Upper lobe of left lung (tissue), 6 donors: ENCODE measurements at regions not wholly inside any gene's neighbourhood (a gene's known extent, or its start where the extent isn't known, plus 50 kb on each side); places are given as distances from the start of the nearest gene placed in this dataset.

Experiments used
- ATAC-seq, 2 donors: fragments of 200-7000 bp; cut with Tn5 transposase; one replicate each; pipeline ENCODE4 v1.9.1; 2022; ENCODE audit warnings: mild to moderate bottlenecking in 2 of 2, moderate library complexity in 2 of 2; ENCODE audit not compliant: low FRiP score in 2 of 2
- DNase-seq, 2 donors: peaks; one replicate each; pipeline ENCODE4 v3.0.0-alpha.2; 2019 to 2020
- H3K27ac ChIP-seq, 4 donors: fragments of 200-600 bp; sonication (generic); one replicate each; pipeline ENCODE4 v1.5.1; 2016 to 2019
- H3K27me3 ChIP-seq, 4 donors: fragments of 200-600 bp; sonication (generic); one replicate each; pipeline ENCODE4 v1.5.1; 2017 to 2019
- H3K36me3 ChIP-seq, 4 donors: fragments of 200-600 bp; sonication (generic); one replicate each; pipeline ENCODE4 v1.5.1; 2016 to 2019
- H3K4me1 ChIP-seq, 4 donors: fragments of 200-600 bp; sonication (generic); one replicate each; pipeline ENCODE4 v1.5.1; 2018 to 2019
- H3K4me3 ChIP-seq, 4 donors: fragments of 200-600 bp; sonication (generic); one replicate each; pipeline ENCODE4 v1.5.1; 2017 to 2019; ENCODE audit warnings: mild to moderate bottlenecking in 2 of 4, moderate library complexity in 1 of 4
- H3K9me3 ChIP-seq, 4 donors: fragments of 200-600 bp; sonication (generic); one replicate each; pipeline ENCODE4 v1.5.1; 2018 to 2019
- CTCF ChIP-seq, 6 experiments: fragments of 450-650 bp in 4 of 6; fragments of 200-600 bp in 2 of 6; sonication (generic) in 2 of 6; IDR thresholded peaks; one replicate each; pipeline ENCODE4 v1.5.1; 2016 to 2019; ENCODE audit warnings: antibody characterized with exemption in 6 of 6
- EP300 ChIP-seq, 4 donors: sonication (generic); formaldehyde crosslinking; IDR thresholded peaks; one replicate each; pipeline ENCODE4 v1.5.1; 2017; ENCODE audit warnings: antibody characterized with exemption in 4 of 4, control low read depth in 2 of 4
- POLR2A ChIP-seq, 4 donors: fragments of 450-650 bp; IDR thresholded peaks; one replicate each; pipeline ENCODE4 v1.5.1; 2016 to 2017; ENCODE audit warnings: antibody characterized with exemption in 4 of 4, mild to moderate bottlenecking in 2 of 4
- POLR2AphosphoS5 ChIP-seq, 2 donors: sonication (generic); formaldehyde crosslinking; IDR thresholded peaks; one replicate each; pipeline ENCODE4 v1.5.1; 2017; ENCODE audit warnings: antibody characterized with exemption in 2 of 2
- WGBS, 2 donors: methylation state at CpG; one replicate each; pipeline ENCODE4 v1.1.5; 2017 to 2018; 5-methylcytosine and 5-hydroxymethylcytosine counted together
- donor health status: DM: no; HTN: no; CAD: no; lungs with moderate emphysema.
- donor health status: DM: no; HTN: yes; CAD: no; lungs with severe emphysema.

- no peak for DNase-seq
- Histone ChIP-seq H3K36me3 (no peaks in the 10 kb centered on the region), H3K9me3 (no peaks in the 10 kb centered on the region), H3K4me1 (no peaks in the 10 kb centered on the region), H3K4me3 (no peak overlapping the region), H3K27ac (no peak overlapping the region), H3K27me3 (no peaks in the 10 kb centered on the region)
- 79 to 86% methylated on average over 2 of the region's 2 CpGs for WGBS, 2 donors
- no peak for ATAC-seq
- TF ChIP-seq POLR2A (IDR thresholded peaks at IDR 0.05), result no peak
- no peak for TF ChIP-seq POLR2AphosphoS5 (IDR thresholded peaks at IDR 0.05)
- no peak for TF ChIP-seq EP300 (IDR thresholded peaks at IDR 0.05)
Observed at GRCh38 chr12:85725991-85726390, 110.2 kb downstream of the RASSF9 start.

DNA sequence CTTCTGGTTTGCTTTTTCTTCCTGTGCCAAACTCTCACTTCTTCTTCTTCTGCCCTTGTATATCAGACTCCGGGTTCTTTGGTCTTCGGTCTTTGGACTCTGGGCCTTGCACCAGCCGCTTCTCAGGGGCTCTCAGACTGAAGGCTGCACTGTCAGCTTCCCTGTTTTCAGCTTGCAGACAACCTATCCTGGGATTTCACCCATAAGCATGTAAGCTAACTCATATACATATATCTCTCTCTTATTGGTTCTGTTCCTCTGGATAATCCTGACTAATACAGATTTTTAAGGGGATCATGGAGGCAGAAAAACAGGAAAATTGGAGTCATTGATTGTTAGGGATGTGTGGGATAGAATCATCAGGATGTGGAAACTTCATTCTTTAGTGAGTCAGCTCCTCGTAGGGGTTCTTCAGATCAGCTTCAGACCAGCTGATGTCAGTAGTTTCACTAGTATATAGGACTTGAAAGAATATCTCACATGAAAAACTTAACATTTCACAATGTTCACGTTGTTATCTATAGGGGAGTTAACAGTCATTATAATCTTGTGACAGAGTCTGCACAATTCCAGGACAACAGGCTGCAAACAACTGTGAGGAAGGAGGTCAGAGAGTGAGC is 102.9 kb downstream of the RASSF9 start:
- H3K27me3 ChIP-seq, result no peaks in the 10 kb centered on the region
- H3K4me1 ChIP-seq, result no peaks in the 10 kb centered on the region
- ATAC-seq (no peak), DNase-seq (no peak)
- TF ChIP-seq EP300 (IDR thresholded peaks at IDR 0.05), result no peak
- TF ChIP-seq POLR2AphosphoS5 (IDR thresholded peaks at IDR 0.05), result no peak
- no peak for TF ChIP-seq POLR2A (IDR thresholded peaks at IDR 0.05)
- TF ChIP-seq CTCF (IDR thresholded peaks at IDR 0.05), result no peak
- H3K4me3 ChIP-seq, result no peak overlapping the region
- no peaks in the 10 kb centered on the region for H3K9me3 ChIP-seq
- 72 to 74% methylated on average over 5 of the region's 5 CpGs for WGBS, 2 donors
- H3K27ac ChIP-seq, result no peak overlapping the region
- H3K36me3 ChIP-seq, result no peaks in the 10 kb centered on the region

DNA sequence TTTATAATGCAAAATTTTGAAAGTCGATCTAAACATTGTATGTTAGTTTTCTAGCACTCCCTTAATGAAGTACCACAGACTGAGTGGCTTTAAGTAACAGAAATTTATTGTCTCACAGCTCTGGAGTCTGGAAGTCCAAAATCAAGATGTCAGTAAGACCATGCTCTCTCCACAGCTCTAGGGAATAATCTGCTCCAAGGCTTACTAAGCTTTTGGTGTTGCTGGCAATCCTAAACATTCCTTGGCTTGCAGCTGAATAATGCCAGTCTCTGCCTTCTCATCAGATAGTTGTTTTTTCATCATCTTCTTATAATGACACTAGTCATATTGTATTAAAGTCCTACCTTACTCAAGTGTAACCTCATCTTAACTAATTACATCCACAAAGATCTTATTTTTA is 102.2 kb downstream of the RASSF9 start:
- Histone ChIP-seq H3K4me3 (no peak overlapping the region), H3K36me3 (no peaks in the 10 kb centered on the region), H3K27ac (no peak overlapping the region), H3K9me3 (no peaks in the 10 kb centered on the region), H3K4me1 (no peaks in the 10 kb centered on the region), H3K27me3 (no peaks in the 10 kb centered on the region)
- no peak for TF ChIP-seq EP300 (IDR thresholded peaks at IDR 0.05)
- TF ChIP-seq POLR2A (IDR thresholded peaks at IDR 0.05), result no peak
- DNase-seq, result no peak
- WGBS, 2 donors, result 68 to 73% methylated on average over 1 of the region's 1 CpG
- no peak for ATAC-seq

DNA sequence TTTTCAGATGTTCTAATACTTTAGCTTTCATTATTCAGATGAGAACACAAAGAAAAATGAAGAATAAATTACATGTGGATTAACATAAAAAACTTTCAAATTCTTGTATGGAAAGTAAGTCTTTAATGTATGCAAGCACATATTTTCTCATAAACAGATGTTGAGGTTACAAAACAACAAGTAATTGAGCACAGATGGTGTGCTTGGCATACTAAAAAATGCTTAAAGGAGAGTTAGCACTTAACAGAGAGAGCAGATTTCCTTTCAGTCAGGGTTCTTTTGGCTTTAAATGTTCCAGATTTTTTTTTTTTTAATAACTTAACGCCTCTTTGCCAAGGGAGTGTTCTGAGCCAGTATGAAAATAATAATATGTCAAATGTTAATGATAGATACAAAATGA is 96.0 kb downstream of the RASSF9 start:
- Histone ChIP-seq H3K27me3 (no peaks in the 10 kb centered on the region), H3K36me3 (no peaks in the 10 kb centered on the region), H3K9me3 (no peaks in the 10 kb centered on the region), H3K4me3 (no peak overlapping the region), H3K4me1 (no peaks in the 10 kb centered on the region), H3K27ac (no peak overlapping the region)
- WGBS, 2 donors, result 55 to 70% methylated on average over 1 of the region's 1 CpG
- TF ChIP-seq CTCF (IDR thresholded peaks at IDR 0.05), result no peak
- no peak for TF ChIP-seq EP300 (IDR thresholded peaks at IDR 0.05)
- no peak for TF ChIP-seq POLR2A (IDR thresholded peaks at IDR 0.05)
- no peak for TF ChIP-seq POLR2AphosphoS5 (IDR thresholded peaks at IDR 0.05)
- no peak for DNase-seq
- ATAC-seq, result no peak

- Histone ChIP-seq H3K27ac (no peak overlapping the region), H3K4me1 (no peaks in the 10 kb centered on the region), H3K9me3 (no peaks in the 10 kb centered on the region), H3K36me3 (no peaks in the 10 kb centered on the region), H3K27me3 (no peaks in the 10 kb centered on the region), H3K4me3 (no peak overlapping the region)
- TF ChIP-seq POLR2A (IDR thresholded peaks at IDR 0.05) (no peak), CTCF (IDR thresholded peaks at IDR 0.05) (no peak), EP300 (IDR thresholded peaks at IDR 0.05) (no peak), POLR2AphosphoS5 (IDR thresholded peaks at IDR 0.05) (no peak)
- ATAC-seq (no peak), DNase-seq (no peak)
Observed at GRCh38 chr12:85741046-85741445, 95.2 kb downstream of the RASSF9 start.

DNA sequence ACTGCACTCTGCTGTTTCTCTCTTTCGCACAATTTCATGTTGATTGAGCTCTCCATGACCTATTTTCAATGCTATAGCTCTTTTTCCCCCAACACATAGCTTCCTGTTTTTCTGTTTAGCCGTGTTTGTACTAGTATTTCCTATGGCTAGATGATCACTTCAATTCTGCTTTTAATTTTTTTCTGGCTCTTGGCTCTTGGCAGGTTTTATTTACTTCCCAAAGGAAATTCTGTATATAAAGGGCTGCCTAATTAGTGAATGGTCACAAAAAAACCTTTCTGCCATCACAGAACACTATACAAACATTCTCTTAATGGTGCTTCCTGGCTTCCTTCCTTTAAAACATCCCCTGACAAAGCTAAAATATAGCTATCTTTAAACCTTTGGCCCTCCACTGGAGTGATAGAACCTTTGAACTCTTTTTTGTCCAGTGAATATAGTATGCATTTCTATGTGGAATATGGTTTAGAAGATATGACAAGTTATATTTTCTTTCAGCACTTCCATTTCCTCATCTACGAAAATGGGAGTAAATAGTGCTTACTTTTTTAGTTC is 88.2 kb downstream of the RASSF9 start:
- Histone ChIP-seq H3K36me3 (no peaks in the 10 kb centered on the region), H3K27ac (no peak overlapping the region), H3K4me1 (no peaks in the 10 kb centered on the region), H3K27me3 (no peaks in the 10 kb centered on the region), H3K9me3 (no peaks in the 10 kb centered on the region), H3K4me3 (no peak overlapping the region)
- ATAC-seq (no peak), DNase-seq (no peak)
- TF ChIP-seq POLR2AphosphoS5 (IDR thresholded peaks at IDR 0.05), result no peak
- no peak for TF ChIP-seq EP300 (IDR thresholded peaks at IDR 0.05)
- no peak for TF ChIP-seq POLR2A (IDR thresholded peaks at IDR 0.05)
- TF ChIP-seq CTCF (IDR thresholded peaks at IDR 0.05), result no peak
- 15 to 18% methylated on average over 3 of the region's 3 CpGs for WGBS, 2 donors
